EL (cell line): ENCODE measurements at regions not wholly inside any gene's neighbourhood (a gene's known extent, or its start where the extent isn't known, plus 50 kb on each side); places are given as distances from the start of the nearest gene placed in this dataset.
A peak's percentile ranks its signal among the peaks of the same experiment; 100 is the strongest.

Experiments used
- DNase-seq: peaks from one replicate; pipeline ENCODE4 v3.0.0-alpha.2; 2016

- DNase-seq, result no peak
Measured at GRCh38 chr10:61317706-61318105, 135.5 kb downstream of the TMEM26 start.

- DNase-seq, result no peak
Measured at GRCh38 chr10:61316676-61317265, 136.4 kb downstream of the TMEM26 start.

DNA sequence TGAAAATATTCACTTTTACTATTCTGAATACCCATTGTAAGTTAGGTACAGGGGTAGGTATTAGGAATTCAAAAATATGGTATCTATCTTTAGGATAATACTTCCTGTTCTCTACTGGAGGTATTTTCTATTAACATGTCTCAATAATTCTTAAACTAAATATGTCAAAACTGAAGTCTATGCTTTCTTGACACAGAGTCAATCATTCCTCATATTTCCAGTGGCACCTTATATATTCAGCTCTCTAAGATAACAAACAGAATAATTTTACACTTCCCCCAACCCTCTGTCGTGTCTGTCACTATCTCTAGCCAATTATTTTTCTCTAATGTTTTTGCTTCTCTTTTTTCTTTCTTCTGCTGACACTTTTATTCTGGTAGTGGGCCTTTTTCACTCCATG, 138.9 kb downstream of the TMEM26 start:
- no peak for DNase-seq

DNA sequence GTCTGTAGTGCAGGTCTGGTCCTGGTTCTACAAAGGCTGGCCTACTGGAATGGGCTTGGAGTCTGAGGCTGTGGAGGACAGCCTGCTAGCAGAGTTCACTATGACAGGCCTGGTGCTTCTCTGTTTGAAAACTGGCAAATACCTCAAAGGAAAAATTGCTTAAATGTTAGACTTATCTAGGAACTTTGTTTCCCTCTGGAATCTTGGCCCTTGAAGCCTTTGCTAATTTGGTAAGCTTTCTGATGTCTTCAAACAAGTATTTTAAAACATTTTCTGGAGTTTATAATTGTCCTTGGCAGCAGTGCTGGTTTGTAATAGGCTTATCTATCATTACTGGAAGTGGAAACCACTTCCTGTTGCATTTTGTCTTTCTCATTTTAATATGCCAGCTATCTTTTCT, 139.7 kb downstream of the TMEM26 start:
- DNase-seq, result peak; percentile 24

DNA sequence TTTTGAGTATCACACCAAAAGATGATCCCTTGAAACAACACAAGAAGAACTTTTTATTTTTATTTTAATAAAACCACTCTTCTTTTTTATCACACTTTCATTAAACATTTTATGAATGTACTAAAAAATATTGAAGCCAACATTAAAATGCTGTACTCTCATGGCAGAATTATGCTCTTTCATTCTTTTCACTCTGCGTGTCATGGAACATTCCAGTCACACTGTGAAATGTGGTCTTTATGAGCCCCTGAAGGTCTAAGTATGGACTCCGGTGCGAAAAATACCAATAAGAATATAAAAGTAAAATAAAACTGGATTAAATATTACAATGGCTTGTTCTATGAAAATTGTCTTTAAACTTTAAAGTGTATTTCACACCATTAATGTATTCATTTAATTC, 148.4 kb downstream of the TMEM26 start:
- peak; percentile 49 for DNase-seq

DNA sequence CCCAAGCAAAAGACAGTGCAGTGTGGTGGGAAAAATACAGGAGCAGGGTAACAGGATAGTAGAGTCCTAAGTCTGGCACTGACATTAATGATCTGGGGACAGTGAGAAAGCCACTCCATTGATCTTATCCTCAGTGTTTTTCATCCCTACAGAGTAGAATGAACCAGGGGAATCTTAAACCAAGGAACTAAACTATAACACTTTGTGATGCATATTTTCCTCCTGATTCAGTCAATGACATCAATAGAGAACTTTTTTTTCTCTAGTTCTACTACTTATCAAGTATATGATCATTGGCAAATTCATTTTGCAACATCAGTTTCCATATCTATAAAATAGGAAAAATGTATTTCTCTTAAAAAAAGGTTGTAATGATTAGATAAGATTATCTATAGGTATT, 151.1 kb downstream of the TMEM26 start:
- DNase-seq, result peak; percentile 22

GRCh38 chr10:61301575-61301974, 151.6 kb downstream of the TMEM26 start:
- no peak for DNase-seq

DNA sequence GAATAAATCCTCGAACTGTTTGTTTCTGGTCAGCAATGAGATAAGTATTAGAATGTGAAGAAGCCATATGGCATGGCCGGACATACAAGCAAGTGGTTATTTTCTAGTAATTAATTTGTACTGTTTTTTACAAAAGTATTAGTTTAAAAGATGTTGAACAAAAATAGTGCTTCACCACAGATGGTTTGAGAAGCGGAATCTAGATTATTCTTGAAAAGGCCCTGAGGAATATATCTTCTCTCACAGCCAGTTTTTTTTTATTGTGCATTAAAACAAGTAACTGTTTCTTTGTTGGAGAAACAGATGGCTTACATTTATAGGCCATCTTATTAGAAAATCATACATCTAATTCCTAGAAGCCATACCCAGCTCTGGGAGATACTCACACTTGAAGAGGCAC, 153.3 kb downstream of the TMEM26 start:
- no peak for DNase-seq

- DNase-seq, result no peak
Measured at GRCh38 chr10:61299156-61299555, 154.0 kb downstream of the TMEM26 start.

- DNase-seq, result no peak
Measured at GRCh38 chr10:61298194-61298593, 155.0 kb downstream of the TMEM26 start.

GRCh38 chr10:61296161-61296560, 157.0 kb downstream of the TMEM26 start:
- DNase-seq, result no peak

DNA sequence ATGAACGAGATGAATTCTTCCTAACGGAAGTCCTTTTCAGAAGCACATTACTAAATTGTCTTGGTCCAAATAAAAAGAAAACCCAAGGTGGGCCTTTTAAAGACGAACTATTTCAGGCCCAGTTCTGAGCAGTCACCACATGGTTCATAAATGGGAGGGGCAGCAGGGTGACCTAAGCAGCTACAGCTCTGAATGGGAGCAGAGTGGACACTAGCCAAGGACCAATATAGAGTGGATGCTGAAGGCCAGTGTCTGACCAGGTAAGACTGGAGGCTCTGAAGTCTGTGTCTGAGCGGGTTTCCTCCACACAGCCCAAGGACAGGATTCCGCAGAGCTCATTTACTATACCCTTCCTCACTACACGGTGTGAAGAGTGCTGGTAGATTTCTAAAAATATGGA, 159.1 kb downstream of the TMEM26 start:
- no peak for DNase-seq

- no peak for DNase-seq
Measured at GRCh38 chr10:61289813-61290212, 163.4 kb downstream of the TMEM26 start.

DNA sequence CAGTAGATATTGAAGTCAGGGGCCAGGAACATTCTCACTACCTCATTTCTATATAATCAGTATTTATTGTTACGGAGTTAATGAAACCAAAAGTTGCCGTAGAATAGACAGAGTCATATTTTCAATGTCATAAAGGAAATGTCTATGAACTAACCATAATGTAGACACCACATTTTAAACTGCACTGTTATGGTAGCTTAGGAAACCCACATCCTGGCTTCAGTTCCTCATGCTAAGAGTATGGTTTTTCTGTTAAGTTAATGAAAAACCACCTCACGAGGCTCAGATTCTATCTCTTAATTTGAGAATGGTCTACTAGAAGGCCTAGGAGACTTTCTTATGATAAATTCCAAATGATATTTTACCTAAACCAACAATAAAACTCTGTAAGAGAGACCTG, 166.5 kb downstream of the TMEM26 start:
- no peak for DNase-seq

DNA sequence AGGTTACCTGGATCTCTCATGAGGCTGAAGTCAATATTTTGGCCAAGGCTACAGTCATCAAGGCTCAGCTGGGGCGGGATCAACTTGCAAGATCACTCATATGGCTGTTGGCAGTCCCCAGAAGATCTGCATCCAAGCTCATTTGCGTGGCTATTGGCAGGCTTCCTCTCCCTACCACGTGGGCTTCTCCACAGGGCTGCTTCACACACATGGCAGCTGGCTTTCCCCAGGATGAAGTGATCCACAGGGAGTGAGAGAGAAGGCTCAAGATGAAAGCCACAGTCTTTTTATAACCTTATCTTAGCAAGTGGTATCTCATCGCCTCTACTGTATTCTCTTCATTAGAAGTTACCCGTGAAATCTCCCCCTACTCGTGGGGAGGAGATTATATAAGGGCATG, 167.4 kb downstream of the TMEM26 start:
- DNase-seq, result no peak

DNA sequence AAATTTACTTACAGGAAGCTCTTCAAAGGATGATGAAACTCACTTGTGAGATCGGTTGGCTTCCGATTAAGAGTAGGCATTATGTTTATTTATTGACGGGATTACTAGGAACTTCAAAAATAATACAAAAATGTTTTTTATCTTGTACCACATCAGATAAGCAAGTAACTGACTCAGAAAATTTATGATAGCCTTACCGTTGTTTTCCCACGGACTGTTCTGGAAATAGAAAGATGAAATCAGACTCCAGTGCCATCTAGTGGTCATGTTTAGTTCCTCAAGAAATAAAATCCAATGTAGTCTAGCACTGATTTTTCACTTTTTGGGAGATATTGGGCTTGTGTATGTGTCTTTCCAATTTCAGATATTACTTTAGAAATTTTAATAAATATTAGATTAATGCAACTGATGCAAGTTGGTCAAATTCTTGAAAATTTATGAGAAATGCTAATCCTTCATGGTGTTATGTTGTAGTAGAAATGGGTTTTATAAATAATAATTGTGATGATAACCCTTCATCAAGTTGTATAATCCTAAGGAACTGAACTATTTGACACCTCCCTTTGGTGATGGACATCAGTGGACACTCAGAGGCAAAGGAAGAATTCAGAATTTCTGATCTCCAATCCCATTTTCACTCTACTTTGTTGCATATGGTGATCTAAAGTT, 168.8 kb downstream of the TMEM26 start:
- DNase-seq, result peak; percentile 74

DNA sequence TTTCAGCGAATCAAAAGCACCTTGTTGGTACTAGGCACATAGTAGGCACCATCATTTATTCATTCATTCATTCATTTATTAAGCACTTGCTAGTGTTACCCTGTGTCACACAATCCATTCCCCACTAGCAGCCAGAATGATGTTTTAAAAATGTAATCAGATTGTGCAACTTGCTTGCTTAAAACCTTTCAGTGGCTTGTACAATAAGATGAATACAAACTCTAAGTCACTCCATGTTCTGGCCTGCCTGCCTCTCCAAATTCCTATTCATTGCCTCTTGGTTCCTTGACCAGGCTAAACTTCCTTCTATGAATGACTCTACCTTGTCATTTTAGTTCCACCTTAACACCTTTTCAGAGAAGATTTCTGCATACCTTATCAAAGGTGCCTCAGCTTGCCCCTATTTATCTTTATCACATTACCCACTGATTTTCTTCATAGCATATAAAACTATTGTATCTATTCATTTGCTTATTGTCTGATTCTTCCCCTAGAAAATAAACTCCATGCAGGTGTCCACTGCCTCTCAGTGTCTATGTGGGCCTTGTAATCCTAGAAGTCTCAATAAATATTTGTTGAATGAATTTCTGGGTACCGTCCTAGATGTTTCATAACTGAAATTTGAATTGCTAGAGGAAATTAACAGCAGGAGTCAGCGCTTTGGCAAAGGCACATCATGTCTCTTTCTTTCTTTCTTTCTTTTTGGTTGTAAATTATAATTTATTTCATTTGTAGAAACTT, 169.5 kb downstream of the TMEM26 start:
- no peak for DNase-seq

DNA sequence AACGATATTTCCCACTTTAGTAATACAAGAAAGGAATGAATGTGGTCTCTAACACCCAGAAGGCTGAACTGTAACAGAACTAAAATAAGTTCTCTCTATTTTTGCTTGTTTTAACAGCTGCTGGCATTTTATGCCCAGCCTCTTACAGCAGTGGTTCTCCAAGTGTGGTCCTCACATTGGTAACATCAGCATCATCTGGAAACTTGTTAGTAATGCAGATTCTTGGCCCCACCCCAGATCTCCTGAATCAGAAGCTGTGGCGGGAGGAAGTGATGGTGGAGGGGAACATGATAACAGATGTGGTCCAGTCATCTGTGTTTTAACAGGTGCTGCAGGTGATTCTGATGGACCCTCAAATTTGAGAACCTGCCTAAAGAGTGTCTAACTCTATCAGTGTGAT, 170.1 kb downstream of the TMEM26 start:
- no peak for DNase-seq

- DNase-seq, result peak; percentile 64
Measured at GRCh38 chr10:61280303-61280702, 172.9 kb downstream of the TMEM26 start.

DNA sequence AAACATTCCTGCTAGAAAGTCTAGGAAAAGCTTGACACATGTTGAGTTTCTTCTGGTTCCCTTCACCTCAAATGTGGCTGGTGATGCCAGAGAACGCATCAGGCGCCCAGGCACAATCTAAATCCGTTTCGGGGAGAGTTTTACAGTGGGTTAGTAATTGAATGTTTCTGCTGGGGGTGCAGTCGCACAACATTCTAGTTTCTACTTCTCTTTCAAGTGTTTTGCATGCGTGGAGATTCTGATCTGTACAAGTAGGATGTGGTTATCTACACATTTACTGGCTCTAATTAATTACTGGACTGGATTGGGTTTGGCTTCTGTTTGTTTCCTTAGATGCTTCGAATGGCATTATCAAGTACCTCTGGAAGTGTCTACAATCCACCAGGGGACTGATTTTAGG, 173.8 kb downstream of the TMEM26 start:
- DNase-seq, result no peak

DNA sequence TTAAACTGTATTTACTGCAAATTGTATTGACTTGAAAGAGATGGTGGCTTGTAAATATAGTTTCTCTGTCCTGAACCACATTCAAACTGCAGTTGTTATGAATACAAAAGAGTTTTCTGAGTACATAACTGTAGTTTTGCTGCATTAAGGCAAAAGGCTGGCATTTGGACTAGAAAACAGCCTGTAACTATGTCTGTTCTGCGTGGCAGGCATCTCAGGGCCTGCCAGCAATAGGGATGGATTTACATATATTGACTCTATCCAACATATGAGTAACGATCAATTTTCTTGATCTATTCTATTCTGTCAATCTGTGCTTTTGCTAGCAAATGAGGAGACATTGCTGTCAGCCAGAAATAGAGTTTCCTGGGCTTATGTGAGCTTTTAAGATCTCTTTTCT, 174.6 kb downstream of the TMEM26 start:
- no peak for DNase-seq

DNA sequence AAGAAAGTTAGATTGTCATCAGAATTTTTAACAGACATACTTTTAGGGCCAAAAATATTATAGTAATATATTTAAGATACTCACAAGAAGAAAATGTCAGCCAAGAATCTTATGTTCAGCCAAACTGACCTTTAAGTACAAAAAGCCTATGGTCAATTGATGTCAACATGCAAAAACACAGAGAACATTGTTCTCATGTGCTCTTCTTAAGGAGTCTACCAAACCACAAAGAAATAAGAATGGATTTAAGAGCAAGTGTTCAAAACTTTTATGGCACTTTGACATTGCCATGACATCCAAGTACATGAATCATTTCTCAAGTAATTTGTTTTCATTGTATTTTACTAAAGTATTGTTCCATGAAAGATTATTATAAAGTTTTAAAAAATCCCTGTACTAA, 180.4 kb downstream of the TMEM26 start:
- DNase-seq, result no peak

DNA sequence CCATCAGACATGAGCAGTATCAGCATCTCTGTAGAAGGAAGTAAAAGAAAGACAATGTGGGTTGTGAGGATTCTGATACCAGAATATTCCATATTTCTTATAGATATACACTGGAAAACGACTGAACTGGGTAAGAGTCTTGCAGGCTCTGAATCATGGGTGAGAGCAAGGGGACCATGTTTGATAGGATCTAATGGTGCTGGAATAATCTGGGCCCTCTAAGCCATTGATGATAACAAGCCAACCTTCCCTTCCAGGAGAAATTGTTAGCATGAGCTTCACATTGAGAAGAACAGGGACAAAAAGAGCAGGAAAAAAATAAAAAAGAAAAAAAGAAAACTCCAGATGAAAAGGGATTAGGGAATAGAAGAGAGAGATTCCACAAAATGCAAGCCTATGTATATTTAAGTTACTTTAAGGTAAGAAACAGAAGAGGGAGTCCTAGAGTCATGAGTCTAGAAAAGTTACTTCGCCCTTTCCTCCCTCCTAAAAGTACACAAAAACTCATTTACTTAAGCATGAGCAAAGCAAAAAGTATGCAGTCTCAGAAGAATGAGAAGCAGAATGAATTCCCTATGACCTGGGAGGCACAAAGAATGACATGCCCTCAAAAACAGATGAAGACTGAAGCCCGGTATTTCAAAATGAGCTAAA, 181.9 kb downstream of the TMEM26 start:
- peak; percentile 76 for DNase-seq

DNA sequence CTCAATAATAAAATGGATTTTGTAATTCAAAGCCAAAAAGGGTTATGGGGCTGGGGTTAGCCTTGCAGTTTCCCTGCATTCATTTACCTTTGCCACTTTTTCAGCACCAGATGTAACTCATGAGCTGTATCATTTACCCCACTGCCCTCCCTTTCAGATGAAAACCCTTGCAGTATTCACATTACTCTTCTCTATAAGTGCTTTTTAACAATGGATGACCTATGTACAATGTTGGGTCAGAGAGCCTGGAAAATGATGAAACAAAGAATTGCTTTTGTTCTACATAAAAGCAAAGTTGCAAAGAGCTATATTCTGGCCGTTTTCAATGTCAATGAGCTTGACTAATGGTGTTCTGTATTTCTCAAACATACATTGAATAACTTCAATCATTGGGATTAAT, 189.7 kb downstream of the TMEM26 start:
- no peak for DNase-seq
